ENCODE measurements at regions not wholly inside any gene's neighbourhood (a gene's known extent, or its start where the extent isn't known, plus 50 kb on each side); places are given as distances from the start of the nearest gene placed in this dataset.

- TF ChIP-seq EZH2phosphoT487 (IDR thresholded peaks at IDR 0.05; ENCODE audit: unreplicated experiment): no peak
- no peak for TF ChIP-seq EZH2 (IDR thresholded peaks at IDR 0.05; ENCODE audit: low read depth, unreplicated experiment)
- no peak for TF ChIP-seq POLR2AphosphoS5 (IDR thresholded peaks at IDR 0.05; ENCODE audit: low read depth)
- no peak for TF ChIP-seq CTCF (conservative IDR thresholded peaks at IDR 0.05; ENCODE audit: low read depth in 2 of 2)
- TF ChIP-seq, protein P1, sequence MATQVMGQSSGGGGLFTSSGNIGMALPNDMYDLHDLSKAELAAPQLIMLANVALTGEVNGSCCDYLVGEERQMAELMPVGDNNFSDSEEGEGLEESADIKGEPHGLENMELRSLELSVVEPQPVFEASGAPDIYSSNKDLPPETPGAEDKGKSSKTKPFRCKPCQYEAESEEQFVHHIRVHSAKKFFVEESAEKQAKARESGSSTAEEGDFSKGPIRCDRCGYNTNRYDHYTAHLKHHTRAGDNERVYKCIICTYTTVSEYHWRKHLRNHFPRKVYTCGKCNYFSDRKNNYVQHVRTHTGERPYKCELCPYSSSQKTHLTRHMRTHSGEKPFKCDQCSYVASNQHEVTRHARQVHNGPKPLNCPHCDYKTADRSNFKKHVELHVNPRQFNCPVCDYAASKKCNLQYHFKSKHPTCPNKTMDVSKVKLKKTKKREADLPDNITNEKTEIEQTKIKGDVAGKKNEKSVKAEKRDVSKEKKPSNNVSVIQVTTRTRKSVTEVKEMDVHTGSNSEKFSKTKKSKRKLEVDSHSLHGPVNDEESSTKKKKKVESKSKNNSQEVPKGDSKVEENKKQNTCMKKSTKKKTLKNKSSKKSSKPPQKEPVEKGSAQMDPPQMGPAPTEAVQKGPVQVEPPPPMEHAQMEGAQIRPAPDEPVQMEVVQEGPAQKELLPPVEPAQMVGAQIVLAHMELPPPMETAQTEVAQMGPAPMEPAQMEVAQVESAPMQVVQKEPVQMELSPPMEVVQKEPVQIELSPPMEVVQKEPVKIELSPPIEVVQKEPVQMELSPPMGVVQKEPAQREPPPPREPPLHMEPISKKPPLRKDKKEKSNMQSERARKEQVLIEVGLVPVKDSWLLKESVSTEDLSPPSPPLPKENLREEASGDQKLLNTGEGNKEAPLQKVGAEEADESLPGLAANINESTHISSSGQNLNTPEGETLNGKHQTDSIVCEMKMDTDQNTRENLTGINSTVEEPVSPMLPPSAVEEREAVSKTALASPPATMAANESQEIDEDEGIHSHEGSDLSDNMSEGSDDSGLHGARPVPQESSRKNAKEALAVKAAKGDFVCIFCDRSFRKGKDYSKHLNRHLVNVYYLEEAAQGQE (IDR thresholded peaks at IDR 0.05; ENCODE audit: unreplicated experiment): no peak
- TF ChIP-seq STAT1 (IDR thresholded peaks at IDR 0.05; ENCODE audit: unreplicated experiment): no peak
- no peak for TF ChIP-seq ETS1 (IDR thresholded peaks at IDR 0.05)
- no peak for TF ChIP-seq JUNB (IDR thresholded peaks at IDR 0.05; ENCODE audit: unreplicated experiment)
- TF ChIP-seq CREB1 (CRISPR knock-in tag; IDR thresholded peaks at IDR 0.05; ENCODE audit: low read depth): no peak
- TF ChIP-seq ZNF331 (CRISPR knock-in tag; IDR thresholded peaks at IDR 0.05; ENCODE audit: low read depth): no peak
- TF ChIP-seq, protein P2, sequence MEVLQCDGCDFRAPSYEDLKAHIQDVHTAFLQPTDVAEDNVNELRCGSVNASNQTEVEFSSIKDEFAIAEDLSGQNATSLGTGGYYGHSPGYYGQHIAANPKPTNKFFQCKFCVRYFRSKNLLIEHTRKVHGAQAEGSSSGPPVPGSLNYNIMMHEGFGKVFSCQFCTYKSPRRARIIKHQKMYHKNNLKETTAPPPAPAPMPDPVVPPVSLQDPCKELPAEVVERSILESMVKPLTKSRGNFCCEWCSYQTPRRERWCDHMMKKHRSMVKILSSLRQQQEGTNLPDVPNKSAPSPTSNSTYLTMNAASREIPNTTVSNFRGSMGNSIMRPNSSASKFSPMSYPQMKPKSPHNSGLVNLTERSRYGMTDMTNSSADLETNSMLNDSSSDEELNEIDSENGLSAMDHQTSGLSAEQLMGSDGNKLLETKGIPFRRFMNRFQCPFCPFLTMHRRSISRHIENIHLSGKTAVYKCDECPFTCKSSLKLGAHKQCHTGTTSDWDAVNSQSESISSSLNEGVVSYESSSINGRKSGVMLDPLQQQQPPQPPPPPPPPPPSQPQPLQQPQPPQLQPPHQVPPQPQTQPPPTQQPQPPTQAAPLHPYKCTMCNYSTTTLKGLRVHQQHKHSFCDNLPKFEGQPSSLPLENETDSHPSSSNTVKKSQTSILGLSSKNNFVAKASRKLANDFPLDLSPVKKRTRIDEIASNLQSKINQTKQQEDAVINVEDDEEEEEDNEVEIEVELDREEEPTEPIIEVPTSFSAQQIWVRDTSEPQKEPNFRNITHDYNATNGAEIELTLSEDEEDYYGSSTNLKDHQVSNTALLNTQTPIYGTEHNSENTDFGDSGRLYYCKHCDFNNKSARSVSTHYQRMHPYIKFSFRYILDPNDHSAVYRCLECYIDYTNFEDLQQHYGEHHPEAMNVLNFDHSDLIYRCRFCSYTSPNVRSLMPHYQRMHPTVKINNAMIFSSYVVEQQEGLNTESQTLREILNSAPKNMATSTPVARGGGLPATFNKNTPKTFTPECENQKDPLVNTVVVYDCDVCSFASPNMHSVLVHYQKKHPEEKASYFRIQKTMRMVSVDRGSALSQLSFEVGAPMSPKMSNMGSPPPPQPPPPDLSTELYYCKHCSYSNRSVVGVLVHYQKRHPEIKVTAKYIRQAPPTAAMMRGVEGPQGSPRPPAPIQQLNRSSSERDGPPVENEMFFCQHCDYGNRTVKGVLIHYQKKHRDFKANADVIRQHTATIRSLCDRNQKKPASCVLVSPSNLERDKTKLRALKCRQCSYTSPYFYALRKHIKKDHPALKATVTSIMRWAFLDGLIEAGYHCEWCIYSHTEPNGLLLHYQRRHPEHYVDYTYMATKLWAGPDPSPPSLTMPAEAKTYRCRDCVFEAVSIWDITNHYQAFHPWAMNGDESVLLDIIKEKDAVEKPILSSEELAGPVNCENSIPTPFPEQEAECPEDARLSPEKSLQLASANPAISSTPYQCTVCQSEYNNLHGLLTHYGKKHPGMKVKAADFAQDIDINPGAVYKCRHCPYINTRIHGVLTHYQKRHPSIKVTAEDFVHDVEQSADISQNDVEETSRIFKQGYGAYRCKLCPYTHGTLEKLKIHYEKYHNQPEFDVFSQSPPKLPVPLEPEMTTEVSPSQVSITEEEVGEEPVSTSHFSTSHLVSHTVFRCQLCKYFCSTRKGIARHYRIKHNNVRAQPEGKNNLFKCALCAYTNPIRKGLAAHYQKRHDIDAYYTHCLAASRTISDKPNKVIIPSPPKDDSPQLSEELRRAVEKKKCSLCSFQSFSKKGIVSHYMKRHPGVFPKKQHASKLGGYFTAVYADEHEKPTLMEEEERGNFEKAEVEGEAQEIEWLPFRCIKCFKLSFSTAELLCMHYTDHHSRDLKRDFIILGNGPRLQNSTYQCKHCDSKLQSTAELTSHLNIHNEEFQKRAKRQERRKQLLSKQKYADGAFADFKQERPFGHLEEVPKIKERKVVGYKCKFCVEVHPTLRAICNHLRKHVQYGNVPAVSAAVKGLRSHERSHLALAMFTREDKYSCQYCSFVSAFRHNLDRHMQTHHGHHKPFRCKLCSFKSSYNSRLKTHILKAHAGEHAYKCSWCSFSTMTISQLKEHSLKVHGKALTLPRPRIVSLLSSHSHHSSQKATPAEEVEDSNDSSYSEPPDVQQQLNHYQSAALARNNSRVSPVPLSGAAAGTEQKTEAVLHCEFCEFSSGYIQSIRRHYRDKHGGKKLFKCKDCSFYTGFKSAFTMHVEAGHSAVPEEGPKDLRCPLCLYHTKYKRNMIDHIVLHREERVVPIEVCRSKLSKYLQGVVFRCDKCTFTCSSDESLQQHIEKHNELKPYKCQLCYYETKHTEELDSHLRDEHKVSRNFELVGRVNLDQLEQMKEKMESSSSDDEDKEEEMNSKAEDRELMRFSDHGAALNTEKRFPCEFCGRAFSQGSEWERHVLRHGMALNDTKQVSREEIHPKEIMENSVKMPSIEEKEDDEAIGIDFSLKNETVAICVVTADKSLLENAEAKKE (CRISPR knock-in tag; IDR thresholded peaks at IDR 0.05): no peak
Observed at GRCh38 chr13:37919329-37919880, 49.8 kb upstream of the TRPC4 start.
